ENCODE measurements at regions not wholly inside any gene's neighbourhood (a gene's known extent, or its start where the extent isn't known, plus 50 kb on each side); places are given as distances from the start of the nearest gene placed in this dataset.

- DNase-seq = no peak
Measured at GRCh38 chr22:48118654-48119053, 1356.2 kb downstream of the TBC1D22A start.

GRCh38 chr22:48116871-48117270 is 1354.4 kb downstream of the TBC1D22A start:
- no peak for DNase-seq

GRCh38 chr22:48112687-48113521 is 1350.5 kb downstream of the TBC1D22A start:
- DNase-seq = no peak

GRCh38 chr22:48106715-48107259 is 1344.3 kb downstream of the TBC1D22A start:
- DNase-seq = no peak

- DNase-seq = no peak
Measured at GRCh38 chr22:48106215-48106614, 1343.8 kb downstream of the TBC1D22A start.

- DNase-seq = no peak
Measured at GRCh38 chr22:48105259-48105658, 1342.8 kb downstream of the TBC1D22A start.

GRCh38 chr22:48104766-48105165 is 1342.3 kb downstream of the TBC1D22A start:
- DNase-seq = no peak

- DNase-seq = no peak
Measured at GRCh38 chr22:48104102-48104738, 1341.8 kb downstream of the TBC1D22A start.

- no peak for DNase-seq
Measured at GRCh38 chr22:48103126-48103875, 1340.9 kb downstream of the TBC1D22A start.

GRCh38 chr22:48102581-48102980 is 1340.1 kb downstream of the TBC1D22A start:
- no peak for DNase-seq

GRCh38 chr22:48101704-48102103 is 1339.3 kb downstream of the TBC1D22A start:
- DNase-seq = no peak

- DNase-seq = no peak
Measured at GRCh38 chr22:48100685-48101417, 1338.4 kb downstream of the TBC1D22A start.

- no peak for DNase-seq
Measured at GRCh38 chr22:48099671-48100070, 1337.2 kb downstream of the TBC1D22A start.

- DNase-seq = no peak
Measured at GRCh38 chr22:48099251-48099650, 1336.8 kb downstream of the TBC1D22A start.

GRCh38 chr22:48098921-48099245 is 1336.4 kb downstream of the TBC1D22A start:
- DNase-seq = no peak

- no peak for DNase-seq
Measured at GRCh38 chr22:48098243-48098920, 1335.9 kb downstream of the TBC1D22A start.

- DNase-seq = no peak
Measured at GRCh38 chr22:48097723-48098122, 1335.3 kb downstream of the TBC1D22A start.

GRCh38 chr22:48096851-48097665 is 1334.6 kb downstream of the TBC1D22A start:
- DNase-seq = no peak

GRCh38 chr22:48096411-48096810 is 1334.0 kb downstream of the TBC1D22A start:
- no peak for DNase-seq

GRCh38 chr22:48093981-48094380 is 1331.5 kb downstream of the TBC1D22A start:
- DNase-seq = no peak

- no peak for DNase-seq
Measured at GRCh38 chr22:48092866-48093265, 1330.4 kb downstream of the TBC1D22A start.

Measured in SW 1271 (cell line).